ENCODE measurements at regions not wholly inside any gene's neighbourhood (a gene's known extent, or its start where the extent isn't known, plus 50 kb on each side); places are given as distances from the start of the nearest gene placed in this dataset.
"Not testable (repeated sequence)": the region's sequence is repeated elsewhere in the genome, so short reads cannot be mapped to it uniquely, and the experiment has no call there.

DNA sequence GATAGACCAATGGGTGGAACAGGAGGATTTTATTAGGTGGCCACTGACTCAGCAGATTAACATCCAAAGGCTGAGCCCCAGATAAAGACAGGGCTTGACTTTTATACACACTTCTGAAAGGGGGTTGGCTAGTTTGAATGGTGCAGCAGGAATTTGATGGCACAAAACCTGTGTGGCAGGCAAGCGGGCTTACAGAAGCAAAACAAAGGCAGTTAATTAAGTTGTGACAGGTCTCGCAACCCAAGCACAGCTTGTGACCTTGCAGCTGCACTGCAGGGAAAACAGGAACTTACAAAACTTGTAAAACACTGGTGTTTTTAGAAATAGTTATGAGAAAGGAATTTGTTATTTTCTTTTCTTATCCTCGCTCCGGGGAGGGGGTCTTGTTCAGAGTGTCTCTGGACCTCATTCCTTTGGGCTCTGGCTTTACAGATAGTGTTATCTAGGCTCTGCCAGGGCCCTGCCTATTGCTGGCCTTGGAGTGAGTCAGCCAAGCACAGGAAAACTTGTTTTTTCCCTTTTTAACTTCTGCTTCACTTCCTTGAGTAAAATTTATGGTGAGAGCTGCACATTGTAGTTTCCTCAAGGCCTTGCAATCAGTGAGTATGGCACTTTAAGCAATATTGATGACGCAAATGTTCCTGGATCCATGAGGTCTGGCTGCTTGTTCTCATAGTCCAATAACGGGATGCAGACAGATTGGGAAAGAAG is 457.1 kb downstream of the TGIF2LY start:
- H3K4me1 ChIP-seq; H3K27ac ChIP-seq; H3K27me3 ChIP-seq; H3K9me3 ChIP-seq; intact Hi-C loops (cut with DNase I); DNase-seq; H3K4me3 ChIP-seq; H3K36me3 ChIP-seq: not testable (repeated sequence)
- ATAC-seq, result peak; percentile 51
